ENCODE measurements at regions not wholly inside any gene's neighbourhood (a gene's known extent, or its start where the extent isn't known, plus 50 kb on each side); places are given as distances from the start of the nearest gene placed in this dataset.

- H4K91ac ChIP-seq (ENCODE audit: insufficient read depth, low read depth, low read length): no peak overlapping the region
- H3K9me1 ChIP-seq (ENCODE audit: insufficient read depth, low read length): no peaks in the 10 kb centered on the region
- dilution Hi-C loops (cut with HindIII; ENCODE audit: low sequenced_read_pairs, unreplicated experiment): no loop called here
- H3K27ac ChIP-seq (ENCODE audit: insufficient read depth, low read length): no peak overlapping the region
- DNase-seq (no peak), ATAC-seq (ENCODE audit: low read depth) (no peak)
- no peaks in the 10 kb centered on the region for H3K27me3 ChIP-seq (ENCODE audit: control insufficient read depth, insufficient read depth, low read length)
- no peaks in the 10 kb centered on the region for H3K79me1 ChIP-seq (ENCODE audit: low read depth in 1 of 2, low read length in 2 of 2)
- POLR2A ChIA-PET (ENCODE audit: unreplicated experiment): no interaction called here
- H2BK15ac ChIP-seq (ENCODE audit: low read depth, low read length): no peak overlapping the region
- no peak overlapping the region for H2AK9ac ChIP-seq (replicated peaks; ENCODE audit: low read depth, low read length, poor library complexity)
- no peaks in the 10 kb centered on the region for H4K20me1 ChIP-seq (ENCODE audit: insufficient read depth, low read length)
- no peak overlapping the region for H3K23ac ChIP-seq (ENCODE audit: low read depth, low read length)
- intact Hi-C loops (cut with micrococcal nuclease): no loop called here
- no peak overlapping the region for H2BK120ac ChIP-seq (ENCODE audit: low read depth, low read length)
- TF ChIP-seq MAZ (IDR thresholded peaks at IDR 0.05; ENCODE audit: borderline replicate concordance, low read depth, low read length): no peak
- no peak for TF ChIP-seq BHLHE40 (IDR thresholded peaks at IDR 0.05; ENCODE audit: low read depth, low read length)
- no peak for TF ChIP-seq FOS (IDR thresholded peaks at IDR 0.05; ENCODE audit: low read depth, low read length)
- no peak for TF ChIP-seq CHD1 (IDR thresholded peaks at IDR 0.05; ENCODE audit: low read depth, low read length)
- no peak for TF ChIP-seq USF2 (IDR thresholded peaks at IDR 0.05; ENCODE audit: low read depth, low read length)
- TF ChIP-seq RFX5 (IDR thresholded peaks at IDR 0.05; ENCODE audit: low read depth, low read length): no peak
- no peak for TF ChIP-seq MAFK (IDR thresholded peaks at IDR 0.05; ENCODE audit: low read depth, low read length)
- no peak for TF ChIP-seq CEBPB (IDR thresholded peaks at IDR 0.05; ENCODE audit: low read depth, low read length)
- TF ChIP-seq RAD21 (IDR thresholded peaks at IDR 0.05; ENCODE audit: low read length): no peak
- TF ChIP-seq POLR2A (IDR thresholded peaks at IDR 0.05; ENCODE audit: low read depth, low read length): no peak
- TF ChIP-seq NFE2L2 (IDR thresholded peaks at IDR 0.05; ENCODE audit: low read depth, low read length): no peak
- TF ChIP-seq ELK1 (IDR thresholded peaks at IDR 0.05; ENCODE audit: borderline replicate concordance, low read depth, low read length): no peak
- no peak for TF ChIP-seq MXI1 (IDR thresholded peaks at IDR 0.05; ENCODE audit: borderline replicate concordance, low read depth, low read length)
- TF ChIP-seq RCOR1 (IDR thresholded peaks at IDR 0.05; ENCODE audit: insufficient replicate concordance, low read length): no peak
- no peak for TF ChIP-seq SMC3 (IDR thresholded peaks at IDR 0.05; ENCODE audit: low read depth, low read length)
- TF ChIP-seq CTCF (conservative IDR thresholded peaks at IDR 0.05; ENCODE audit: low read depth, low read length): no peak
- BruUV-seq (replicated peaks): no TSS peak
- no peak overlapping the region for H3K4me3 ChIP-seq (ENCODE audit: insufficient read depth, low read depth, low read length)
- H2AFZ ChIP-seq (replicated peaks; ENCODE audit: low read length, poor library complexity): no peak overlapping the region
- H4K5ac ChIP-seq (ENCODE audit: low read depth, low read length): no peak overlapping the region
- CTCF ChIA-PET: no interaction called here
- H3K9ac ChIP-seq (ENCODE audit: low read depth, low read length): no peak overlapping the region
- no peak overlapping the region for H3K4me2 ChIP-seq (ENCODE audit: low read depth, low read length)
- WGBS, 2 experiments (ENCODE audit: extremely low coverage in 2 of 2, insufficient read length in 1 of 2): 37% methylated on average over 2 of the region's 4 CpGs; no CpG with 5 or more reads in 1 of the 2 experiments
- no peaks in the 10 kb centered on the region for H3K36me3 ChIP-seq (ENCODE audit: control insufficient read depth, insufficient read depth, low read length)
- no peak overlapping the region for H2BK20ac ChIP-seq (ENCODE audit: low read depth, low read length)
- H2BK5ac ChIP-seq (ENCODE audit: low read depth, low read length, poor library complexity, severe bottlenecking): no peak overlapping the region
- no peak overlapping the region for H4K8ac ChIP-seq (ENCODE audit: low read depth in 2 of 2, low read length in 2 of 2)
- H2AK5ac ChIP-seq (ENCODE audit: low read depth, low read length): no peak overlapping the region
- no peak overlapping the region for H3K18ac ChIP-seq (ENCODE audit: low read depth, low read length)
- H3K14ac ChIP-seq (replicated peaks; ENCODE audit: low read depth, low read length): no peak overlapping the region
- no peaks in the 10 kb centered on the region for H3K9me3 ChIP-seq (ENCODE audit: control insufficient read depth, insufficient read depth, low read length)
- no peak overlapping the region for H3K56ac ChIP-seq (ENCODE audit: extremely low read depth, insufficient read depth, low read length)
- no peak overlapping the region for H3K4ac ChIP-seq (ENCODE audit: low read depth, low read length)
- no peaks in the 10 kb centered on the region for H3K4me1 ChIP-seq (ENCODE audit: control insufficient read depth, insufficient read depth, low read length)
- in situ Hi-C loops (cut with MboI; ENCODE audit: low sequenced_read_pairs): no loop called here
These were observed 167.2 kb downstream of the ETNK1 start for GRCh38 chr12:22792138-22792537.
